ENCODE measurements at regions not wholly inside any gene's neighbourhood (a gene's known extent, or its start where the extent isn't known, plus 50 kb on each side); places are given as distances from the start of the nearest gene placed in this dataset.

DNA sequence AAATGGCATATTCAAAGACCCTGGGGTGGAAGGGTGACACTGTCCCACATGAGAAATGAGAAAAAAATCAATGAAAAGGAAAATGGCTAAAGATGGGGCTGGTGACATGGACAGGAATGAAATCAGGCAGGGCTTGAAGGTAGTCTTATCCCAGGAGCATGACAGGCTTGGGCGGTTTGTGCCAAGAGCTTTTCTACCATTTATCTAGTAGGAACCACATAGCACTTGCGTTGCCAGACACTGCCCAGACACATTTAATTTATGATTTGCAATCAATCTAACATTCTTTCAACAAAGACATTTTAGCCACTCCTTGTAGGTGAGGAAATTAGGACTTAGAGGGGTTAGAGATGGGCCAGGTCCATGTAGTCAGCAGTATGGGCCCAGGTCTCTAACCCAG, 106.6 kb upstream of the NR2F2 start:
- TF ChIP-seq, protein P1, sequence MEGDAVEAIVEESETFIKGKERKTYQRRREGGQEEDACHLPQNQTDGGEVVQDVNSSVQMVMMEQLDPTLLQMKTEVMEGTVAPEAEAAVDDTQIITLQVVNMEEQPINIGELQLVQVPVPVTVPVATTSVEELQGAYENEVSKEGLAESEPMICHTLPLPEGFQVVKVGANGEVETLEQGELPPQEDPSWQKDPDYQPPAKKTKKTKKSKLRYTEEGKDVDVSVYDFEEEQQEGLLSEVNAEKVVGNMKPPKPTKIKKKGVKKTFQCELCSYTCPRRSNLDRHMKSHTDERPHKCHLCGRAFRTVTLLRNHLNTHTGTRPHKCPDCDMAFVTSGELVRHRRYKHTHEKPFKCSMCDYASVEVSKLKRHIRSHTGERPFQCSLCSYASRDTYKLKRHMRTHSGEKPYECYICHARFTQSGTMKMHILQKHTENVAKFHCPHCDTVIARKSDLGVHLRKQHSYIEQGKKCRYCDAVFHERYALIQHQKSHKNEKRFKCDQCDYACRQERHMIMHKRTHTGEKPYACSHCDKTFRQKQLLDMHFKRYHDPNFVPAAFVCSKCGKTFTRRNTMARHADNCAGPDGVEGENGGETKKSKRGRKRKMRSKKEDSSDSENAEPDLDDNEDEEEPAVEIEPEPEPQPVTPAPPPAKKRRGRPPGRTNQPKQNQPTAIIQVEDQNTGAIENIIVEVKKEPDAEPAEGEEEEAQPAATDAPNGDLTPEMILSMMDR (IDR thresholded peaks at IDR 0.05) = no peak
- no peak for TF ChIP-seq ZFX (IDR thresholded peaks at IDR 0.05; ENCODE audit: borderline replicate concordance)

Measured in 22Rv1 (cell line).